Endodermal cell (in vitro differentiated cells): ENCODE measurements at regions not wholly inside any gene's neighbourhood (a gene's known extent, or its start where the extent isn't known, plus 50 kb on each side); places are given as distances from the start of the nearest gene placed in this dataset.
"Not testable (repeated sequence)": the region's sequence is repeated elsewhere in the genome, so short reads cannot be mapped to it uniquely, and the experiment has no call there.

Experiments used
- DNase-seq: peaks from one replicate; pipeline ENCODE4 v3.0.0-alpha.2; 2017
- H3K27ac ChIP-seq: 2 replicates; pipeline ENCODE4 v1.5.1; 2013; ENCODE audit warnings: mild to moderate bottlenecking, low read depth, low read length, moderate library complexity
- H3K27me3 ChIP-seq: 2 replicates; pipeline ENCODE4 v1.6.1; 2013; ENCODE audit warnings: mild to moderate bottlenecking, low read length, moderate library complexity; ENCODE audit not compliant: insufficient read depth, control insufficient read depth, poor library complexity, severe bottlenecking
- H3K36me3 ChIP-seq: 2 replicates; pipeline ENCODE4 v1.7.0; 2013; ENCODE audit warnings: mild to moderate bottlenecking, low read length, moderate library complexity; ENCODE audit not compliant: control insufficient read depth, insufficient read depth
- H3K4me1 ChIP-seq: one replicate; pipeline ENCODE4 v1.7.0; 2013; ENCODE audit warnings: low read length; ENCODE audit not compliant: control insufficient read depth, insufficient read depth
- H3K4me3 ChIP-seq: 2 replicates; pipeline ENCODE4 v1.5.1; 2013; ENCODE audit warnings: mild to moderate bottlenecking, low read length, moderate library complexity
- H3K9ac ChIP-seq: 2 replicates; pipeline ENCODE4 v1.6.1; 2013; ENCODE audit warnings: mild to moderate bottlenecking, low read length, moderate library complexity; ENCODE audit not compliant: poor library complexity, severe bottlenecking; ENCODE audit errors: extremely low read depth
- H3K9me3 ChIP-seq: 2 replicates; pipeline ENCODE4 v1.6.1; 2013; ENCODE audit warnings: mild to moderate bottlenecking, low read length, moderate library complexity; ENCODE audit not compliant: control insufficient read depth
- H3K27ac Mint-ChIP-seq: 2 replicates; pipeline ENCODE4 v1.8.0; 2020; ENCODE audit warnings: mixed read lengths
- H3K27me3 Mint-ChIP-seq: 2 replicates; pipeline ENCODE4 v1.8.0; 2021; ENCODE audit warnings: mild to moderate bottlenecking, mixed read lengths; ENCODE audit not compliant: insufficient read depth
- H3K36me3 Mint-ChIP-seq: 2 replicates; pipeline ENCODE4 v1.8.0; 2020; ENCODE audit warnings: low read depth, mixed read lengths
- H3K4me1 Mint-ChIP-seq: 2 replicates; pipeline ENCODE4 v1.8.0; 2020; ENCODE audit warnings: mixed read lengths
- H3K4me3 Mint-ChIP-seq: 2 replicates; pipeline ENCODE4 v1.8.0; 2020; ENCODE audit warnings: mild to moderate bottlenecking, moderate library complexity, mixed read lengths
- H3K9me3 Mint-ChIP-seq: 2 replicates; pipeline ENCODE4 v1.8.0; 2020; ENCODE audit warnings: mild to moderate bottlenecking, mixed read lengths
- CTCF ChIP-seq: fragments of 200-600 bp; sonication (generic); conservative IDR thresholded peaks from 2 replicates; pipeline ENCODE4 v1.5.0; 2021; ENCODE audit warnings: antibody characterized with exemption, mild to moderate bottlenecking
- WGBS, 2 experiments: methylation state at CpG; one replicate each; pipeline versions ENCODE4 v1.1.5 to v1.1.7; 2013; ENCODE audit warnings: missing lambda C conversion rate in 2 of 2, mixed read lengths in 1 of 2; ENCODE audit not compliant: insufficient coverage in 1 of 2, insufficient read length in 1 of 2; 5-methylcytosine and 5-hydroxymethylcytosine counted together

- Histone ChIP-seq H3K27ac (no peak overlapping the region), H3K36me3 (no peaks in the 10 kb centered on the region), H3K4me3 (no peak overlapping the region), H3K27me3 (no peaks in the 10 kb centered on the region), H3K4me1 (no peaks in the 10 kb centered on the region), H3K9me3 (no peaks in the 10 kb centered on the region), H3K9ac (no peak overlapping the region)
- DNase-seq, result no peak
- H3K9me3 Mint-ChIP-seq, result no peaks in the 10 kb centered on the region
- H3K4me3 Mint-ChIP-seq, result no peak overlapping the region
- peaks cover under 1% of the 10 kb centered on the region for H3K4me1 Mint-ChIP-seq
- H3K27ac Mint-ChIP-seq, result no peak overlapping the region
- H3K36me3 Mint-ChIP-seq, result no peaks in the 10 kb centered on the region
- no peaks in the 10 kb centered on the region for H3K27me3 Mint-ChIP-seq
- no peak for TF ChIP-seq CTCF
These were observed 557.3 kb downstream of the TMTC2 start for GRCh38 chr12:83244001-83244400.

GRCh38 chr12:83233987-83234386 lies 547.3 kb downstream of the TMTC2 start:
- H3K9me3 ChIP-seq, H3K4me3 Mint-ChIP-seq, DNase-seq, H3K4me1 Mint-ChIP-seq, H3K36me3 ChIP-seq, H3K9ac ChIP-seq, H3K36me3 Mint-ChIP-seq, H3K27ac Mint-ChIP-seq, H3K27me3 Mint-ChIP-seq, H3K4me3 ChIP-seq, H3K27me3 ChIP-seq, H3K27ac ChIP-seq, H3K9me3 Mint-ChIP-seq, H3K4me1 ChIP-seq: not testable (repeated sequence)

GRCh38 chr12:83226960-83227359 lies 540.3 kb downstream of the TMTC2 start:
- H3K27ac Mint-ChIP-seq, H3K4me3 Mint-ChIP-seq, H3K36me3 Mint-ChIP-seq, H3K36me3 ChIP-seq, H3K9me3 Mint-ChIP-seq, DNase-seq, H3K9ac ChIP-seq, H3K4me1 ChIP-seq, H3K9me3 ChIP-seq, H3K27me3 Mint-ChIP-seq, H3K4me1 Mint-ChIP-seq, H3K27ac ChIP-seq, H3K4me3 ChIP-seq, H3K27me3 ChIP-seq: not testable (repeated sequence)

GRCh38 chr12:83225806-83226205 lies 539.1 kb downstream of the TMTC2 start:
- Histone ChIP-seq H3K36me3 (no peaks in the 10 kb centered on the region), H3K9me3 (no peaks in the 10 kb centered on the region), H3K9ac (no peak overlapping the region), H3K27me3 (no peaks in the 10 kb centered on the region), H3K27ac (no peak overlapping the region), H3K4me3 (no peak overlapping the region), H3K4me1 (no peaks in the 10 kb centered on the region)
- whole genome bisulfite sequencing, 2 experiments, result 98 to 100% methylated on average over 2 of the region's 3 CpGs
- no peak for TF ChIP-seq CTCF
- peaks cover 8% of the 10 kb centered on the region for H3K9me3 Mint-ChIP-seq
- no peak overlapping the region for H3K27ac Mint-ChIP-seq
- no peaks in the 10 kb centered on the region for H3K36me3 Mint-ChIP-seq
- no peaks in the 10 kb centered on the region for H3K27me3 Mint-ChIP-seq
- no peak overlapping the region for H3K4me3 Mint-ChIP-seq
- no peak for DNase-seq
- H3K4me1 Mint-ChIP-seq, result no peaks in the 10 kb centered on the region
